HG02938 (cell line): ENCODE measurements at regions not wholly inside any gene's neighbourhood (a gene's known extent, or its start where the extent isn't known, plus 50 kb on each side); places are given as distances from the start of the nearest gene placed in this dataset.

Experiments
- ATAC-seq: cut with Tn5 transposase; IDR thresholded peaks from one replicate; pipeline ENCODE4 v1.9.1; 2021; ENCODE audit warnings: mild to moderate bottlenecking, moderate library complexity; ENCODE audit not compliant: unreplicated experiment

DNA sequence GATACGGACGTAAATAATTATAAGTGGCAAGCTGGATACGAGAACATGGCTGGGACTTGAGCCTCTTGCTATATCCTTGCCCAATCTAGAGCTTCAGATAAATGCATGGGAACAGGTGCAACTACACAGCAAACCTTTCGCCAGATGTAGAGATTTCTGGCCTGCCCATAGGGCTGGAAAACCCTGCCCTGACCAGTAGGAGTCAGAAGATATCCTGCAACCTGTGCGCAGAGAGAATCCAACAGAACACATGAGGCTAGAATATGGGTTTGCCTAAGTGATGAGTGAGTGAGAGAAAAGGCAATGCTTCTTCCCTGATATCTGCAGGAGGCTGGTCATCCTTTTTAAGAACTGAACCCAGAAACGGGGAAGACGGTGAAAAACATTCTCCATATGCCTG lies 805.3 kb upstream of the TENM3 start:
- ATAC-seq = no peak

DNA sequence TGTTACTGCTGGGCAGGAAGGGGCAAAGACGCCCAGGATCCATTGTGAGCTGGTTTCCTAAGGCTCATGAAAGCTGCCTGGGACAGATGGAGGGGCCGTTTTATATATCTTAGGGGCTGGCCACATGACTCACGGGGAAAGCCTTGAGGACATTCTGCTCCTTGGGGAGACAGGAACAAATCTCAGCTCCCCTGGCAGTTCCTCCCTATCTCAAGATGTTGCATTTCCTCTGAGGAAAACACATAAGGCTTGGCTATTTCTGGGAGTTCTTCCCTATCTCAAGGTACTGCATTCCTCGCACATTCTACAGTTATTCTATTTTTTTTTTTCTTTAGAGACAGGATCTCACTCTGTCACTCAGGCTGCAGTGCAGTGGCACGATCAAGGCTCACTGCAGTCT lies 804.6 kb upstream of the TENM3 start:
- no peak for ATAC-seq

DNA sequence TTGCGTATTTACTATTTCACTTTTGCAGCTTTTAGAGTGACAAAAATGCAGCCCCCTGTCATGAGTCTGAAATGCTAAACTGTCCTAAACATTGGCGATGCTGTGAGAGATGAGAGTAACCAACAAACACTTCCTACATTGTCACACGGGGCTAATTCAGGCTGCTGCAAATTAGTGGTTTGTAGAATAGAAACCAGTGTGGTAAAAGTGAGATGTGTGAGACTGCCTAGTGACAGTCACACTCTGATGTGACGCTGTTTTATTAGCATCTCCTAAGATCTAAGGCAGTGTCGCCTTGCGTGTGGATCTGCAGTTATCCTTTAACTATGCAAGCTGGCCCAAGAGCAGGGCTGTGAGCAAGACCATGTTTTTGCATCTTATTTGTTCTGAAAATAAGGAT lies 800.2 kb upstream of the TENM3 start:
- no peak for ATAC-seq

DNA sequence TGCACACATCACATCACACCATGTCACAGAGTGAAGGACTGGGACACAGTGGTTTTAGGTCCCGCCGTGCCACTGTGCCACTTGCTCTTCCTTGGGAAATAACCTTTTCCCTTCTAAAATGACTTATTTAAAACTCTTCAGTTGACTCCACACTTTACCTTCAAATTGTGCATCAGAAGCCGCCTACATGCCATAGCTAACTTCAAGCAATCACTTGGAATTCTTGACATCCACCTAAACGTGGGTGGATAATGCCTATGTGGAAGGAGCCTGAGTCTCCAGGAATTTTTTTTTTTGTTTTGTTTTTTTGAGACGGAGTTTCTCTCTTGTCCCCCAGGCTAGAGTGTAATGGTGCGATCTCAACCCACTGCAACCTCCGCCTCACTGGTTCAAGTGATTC lies 777.4 kb upstream of the TENM3 start:
- no peak for ATAC-seq

DNA sequence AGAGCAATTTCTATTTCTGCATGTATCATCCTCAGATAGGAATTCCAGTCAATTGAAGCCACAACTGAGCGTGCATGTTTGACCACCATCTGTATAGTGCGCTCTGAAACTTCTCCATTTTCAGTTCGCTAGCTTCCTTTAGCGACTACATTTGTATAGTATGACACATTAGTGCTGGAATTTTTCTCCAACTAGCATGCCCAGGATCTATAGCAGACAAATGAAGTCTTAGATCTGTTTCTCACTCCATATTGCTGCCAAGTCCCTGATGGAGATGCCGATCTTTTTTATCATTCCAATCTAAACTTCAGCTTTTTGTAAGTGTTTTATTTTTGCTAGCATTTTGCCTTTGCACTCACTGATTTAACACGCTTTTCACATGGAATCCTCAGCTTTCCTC lies 774.8 kb upstream of the TENM3 start:
- ATAC-seq = no peak

DNA sequence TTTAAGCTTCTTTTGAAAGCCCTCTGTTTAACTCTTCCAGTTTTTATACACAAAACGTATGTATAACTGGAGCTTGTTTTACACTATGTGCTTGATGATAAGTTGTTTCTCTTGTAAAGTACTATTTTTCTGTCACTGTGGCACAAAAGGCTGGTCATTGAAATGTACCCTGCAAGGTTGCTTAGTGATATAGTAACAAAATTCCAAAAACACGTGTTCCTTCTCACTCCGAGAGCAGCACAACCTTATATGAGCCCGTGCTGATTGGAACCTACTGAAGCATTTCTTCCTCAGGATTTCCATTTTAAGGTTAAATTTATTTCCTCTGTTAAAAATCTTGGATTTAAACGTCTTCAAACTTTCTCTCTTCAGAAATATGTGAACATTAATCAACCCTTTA lies 772.9 kb upstream of the TENM3 start:
- no peak for ATAC-seq

DNA sequence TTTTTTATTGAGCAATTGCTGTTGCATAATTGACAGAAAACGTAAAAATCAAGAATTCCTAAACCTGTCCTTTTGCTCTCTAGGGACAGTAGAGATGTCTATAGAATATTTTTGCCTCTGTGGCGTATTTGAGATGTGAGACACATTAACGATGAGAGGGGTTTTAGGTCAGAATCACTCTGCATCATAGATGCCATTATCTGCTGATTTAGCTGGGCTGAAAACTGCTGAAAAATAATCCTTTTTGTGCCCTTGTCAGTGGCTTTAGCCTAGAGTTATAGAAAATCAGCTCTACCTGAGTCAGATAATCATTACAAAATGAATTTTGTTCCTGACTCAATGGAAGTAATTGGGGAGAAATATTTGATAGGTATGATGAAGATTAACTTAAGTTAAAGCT lies 767.8 kb upstream of the TENM3 start:
- no peak for ATAC-seq

DNA sequence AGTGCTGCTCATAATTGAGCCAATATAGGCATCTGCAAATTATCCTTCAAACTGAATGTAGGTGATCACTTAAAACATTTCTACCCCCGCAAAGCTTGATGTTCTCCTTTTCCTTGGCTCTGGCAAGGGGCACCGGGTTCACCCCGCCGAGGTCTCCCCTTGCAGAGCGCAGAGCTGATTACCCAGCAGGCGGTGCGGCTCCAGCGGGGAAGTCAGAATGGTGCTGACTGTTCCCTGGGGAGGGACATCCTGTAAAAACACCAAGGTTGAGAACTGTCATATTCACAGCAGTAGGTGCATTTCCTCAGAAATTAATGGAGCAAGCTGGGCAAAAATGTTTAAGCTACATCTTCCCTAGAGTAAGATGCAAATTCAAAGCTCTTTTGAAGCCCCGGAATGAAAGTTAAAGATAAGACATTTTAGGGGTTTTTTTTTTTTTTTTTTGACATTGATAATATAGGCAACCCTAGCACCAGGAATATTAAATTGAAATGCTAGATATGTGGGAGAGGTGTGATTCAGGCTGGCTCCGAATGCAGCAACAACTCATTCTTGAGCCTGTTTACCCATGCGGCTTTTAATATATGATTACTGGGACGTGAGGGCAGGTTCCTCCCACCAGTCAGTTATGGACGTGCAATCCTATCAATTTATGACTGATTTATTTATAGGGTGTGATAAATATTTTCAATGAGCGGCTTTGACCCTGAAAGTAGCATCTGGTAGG lies 767.3 kb upstream of the TENM3 start:
- ATAC-seq = no peak

DNA sequence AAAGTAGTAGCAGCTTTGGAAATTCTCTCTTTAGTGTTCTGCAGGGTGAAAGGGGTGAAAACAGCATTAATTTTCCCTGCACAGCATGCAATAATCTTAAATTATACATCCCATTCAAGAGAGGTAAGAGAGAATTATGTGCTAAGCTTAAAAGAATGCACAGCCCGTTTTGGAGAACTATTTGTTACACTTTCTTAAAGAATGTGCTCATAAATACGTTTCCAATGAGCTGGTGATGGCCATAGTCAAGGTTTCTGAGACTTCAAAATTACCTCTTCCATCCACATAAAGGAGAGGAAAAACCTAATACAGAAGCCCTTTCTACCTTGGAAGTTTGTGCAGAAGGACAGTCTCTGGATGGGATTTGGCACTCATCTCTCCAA lies 766.7 kb upstream of the TENM3 start:
- no peak for ATAC-seq

DNA sequence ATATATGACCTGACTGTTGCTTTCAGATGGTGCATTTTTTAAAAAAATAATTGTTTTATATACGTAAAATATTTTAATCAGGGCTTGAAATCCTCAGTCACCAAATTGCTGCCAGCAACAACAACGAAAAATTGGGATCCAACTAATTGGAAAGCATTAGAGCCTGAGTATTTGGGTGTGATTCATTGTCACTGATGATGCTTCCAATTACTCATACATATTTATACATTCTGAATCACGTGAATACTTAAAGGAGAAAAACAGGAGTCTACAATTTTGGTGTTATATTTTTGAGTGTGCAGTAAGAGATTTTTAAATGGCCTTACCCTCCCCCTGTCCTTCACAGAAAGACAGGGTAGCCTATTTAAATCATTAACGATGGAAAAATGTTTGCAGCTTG lies 765.6 kb upstream of the TENM3 start:
- ATAC-seq = no peak

DNA sequence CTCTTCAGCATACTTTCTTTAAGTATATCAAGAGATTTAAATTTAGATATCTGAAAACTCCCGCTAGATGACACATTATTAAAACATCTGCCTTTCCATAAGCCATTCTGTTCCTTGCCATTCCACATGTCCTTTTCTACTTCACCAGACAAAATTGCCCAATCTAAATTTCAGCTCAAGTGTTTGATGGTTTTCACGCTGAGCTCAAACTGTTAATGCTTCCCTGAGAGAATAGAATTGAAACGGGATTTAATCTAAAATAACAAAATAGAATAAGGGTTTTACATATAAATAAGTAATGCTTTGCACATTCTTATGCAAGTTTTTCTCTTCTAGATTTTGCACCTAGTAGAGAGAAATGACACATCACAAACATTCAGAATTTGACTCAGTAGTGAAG lies 764.5 kb upstream of the TENM3 start:
- ATAC-seq = no peak

DNA sequence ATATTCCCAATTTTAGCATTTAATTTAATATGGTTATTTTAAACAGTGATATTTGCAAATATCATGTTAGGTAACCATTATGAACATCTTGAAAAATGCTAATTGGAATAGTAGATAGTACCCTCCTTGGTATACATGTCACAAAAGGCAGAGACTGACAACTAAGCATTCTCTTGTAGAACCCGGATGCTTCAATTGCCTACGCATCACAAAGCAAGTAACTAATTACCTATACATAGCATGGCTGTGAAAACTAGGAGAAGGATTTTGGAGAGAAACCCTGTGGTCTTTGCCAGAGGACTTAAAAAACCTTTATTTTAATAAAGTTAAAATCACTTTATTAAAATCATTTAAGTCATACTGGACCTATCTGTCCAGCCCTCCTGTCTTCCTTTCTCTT lies 764.1 kb upstream of the TENM3 start:
- no peak for ATAC-seq

DNA sequence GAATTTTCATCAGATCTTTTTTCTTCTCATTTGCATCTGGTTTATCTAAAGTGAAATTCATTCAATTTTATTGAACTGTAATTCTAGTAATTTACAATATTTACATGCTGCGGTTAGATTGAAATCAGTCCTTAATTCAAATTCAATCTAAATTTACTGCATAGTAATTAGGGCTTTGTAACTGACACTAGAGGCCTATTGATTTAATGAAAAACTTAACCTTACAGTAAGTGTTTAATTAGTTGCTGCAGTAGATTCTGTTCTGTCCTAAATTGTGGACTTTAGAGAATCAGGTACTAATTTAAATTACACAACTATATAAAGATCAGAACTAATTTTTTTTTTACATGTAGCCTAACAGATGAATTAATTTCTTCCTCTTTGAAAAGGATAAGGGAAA lies 758.8 kb upstream of the TENM3 start:
- no peak for ATAC-seq

DNA sequence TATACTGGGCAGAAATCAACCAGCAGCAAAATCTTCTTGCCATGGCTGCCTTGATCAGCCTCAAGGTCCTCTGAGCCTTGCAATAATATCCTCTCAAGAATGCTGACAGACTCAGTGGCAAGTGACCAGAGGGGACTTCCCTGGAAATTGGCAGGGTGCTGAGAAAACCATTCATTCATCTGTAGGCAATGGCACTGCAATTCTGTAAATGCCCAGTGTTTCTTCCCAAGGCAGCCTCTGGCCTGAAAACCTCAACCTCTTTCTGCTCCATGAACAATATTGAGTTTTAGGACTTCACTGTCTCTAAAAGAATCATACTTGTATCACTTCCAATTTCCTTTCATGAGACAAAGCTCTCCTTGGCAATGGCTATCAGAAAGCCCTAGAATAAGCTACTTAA lies 754.3 kb upstream of the TENM3 start:
- no peak for ATAC-seq

DNA sequence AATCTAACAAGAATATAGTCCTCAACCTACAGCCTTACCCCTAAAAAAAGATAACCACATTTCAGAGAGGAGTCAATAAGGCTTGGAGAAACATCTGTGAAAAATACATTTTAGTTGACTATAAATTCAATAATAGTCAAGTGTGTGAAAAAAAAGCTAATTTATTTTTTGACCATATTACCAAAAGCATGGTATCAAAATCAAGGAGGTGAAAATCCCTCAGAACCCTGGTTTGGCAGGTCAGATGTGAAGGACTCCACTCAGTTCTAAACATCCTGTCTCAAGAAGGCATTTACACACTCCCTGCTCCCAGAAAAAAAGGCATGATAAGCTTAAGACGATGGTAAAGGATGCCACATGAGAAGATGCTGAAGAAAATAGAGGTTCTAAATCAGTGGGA lies 745.1 kb upstream of the TENM3 start:
- ATAC-seq = no peak

DNA sequence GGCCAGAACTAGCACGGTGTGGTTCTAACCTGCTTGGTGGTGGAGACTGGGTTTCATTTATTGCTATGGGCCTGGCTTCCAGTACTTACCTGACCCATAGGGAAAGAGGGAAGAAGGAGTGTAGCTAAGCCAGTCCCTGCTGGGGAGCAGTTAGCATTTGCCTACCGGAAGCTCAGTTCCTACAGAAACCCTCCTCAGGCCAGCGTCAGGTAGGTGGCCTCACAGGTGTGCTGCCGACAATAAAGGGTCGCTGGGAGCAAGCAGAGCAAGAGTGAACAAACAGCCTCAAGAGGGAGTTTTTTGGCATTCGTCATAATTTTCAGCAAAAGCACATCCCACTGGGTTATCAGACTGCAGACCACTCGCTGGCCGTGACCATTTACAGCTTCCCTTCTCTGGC lies 740.6 kb upstream of the TENM3 start:
- ATAC-seq = no peak

DNA sequence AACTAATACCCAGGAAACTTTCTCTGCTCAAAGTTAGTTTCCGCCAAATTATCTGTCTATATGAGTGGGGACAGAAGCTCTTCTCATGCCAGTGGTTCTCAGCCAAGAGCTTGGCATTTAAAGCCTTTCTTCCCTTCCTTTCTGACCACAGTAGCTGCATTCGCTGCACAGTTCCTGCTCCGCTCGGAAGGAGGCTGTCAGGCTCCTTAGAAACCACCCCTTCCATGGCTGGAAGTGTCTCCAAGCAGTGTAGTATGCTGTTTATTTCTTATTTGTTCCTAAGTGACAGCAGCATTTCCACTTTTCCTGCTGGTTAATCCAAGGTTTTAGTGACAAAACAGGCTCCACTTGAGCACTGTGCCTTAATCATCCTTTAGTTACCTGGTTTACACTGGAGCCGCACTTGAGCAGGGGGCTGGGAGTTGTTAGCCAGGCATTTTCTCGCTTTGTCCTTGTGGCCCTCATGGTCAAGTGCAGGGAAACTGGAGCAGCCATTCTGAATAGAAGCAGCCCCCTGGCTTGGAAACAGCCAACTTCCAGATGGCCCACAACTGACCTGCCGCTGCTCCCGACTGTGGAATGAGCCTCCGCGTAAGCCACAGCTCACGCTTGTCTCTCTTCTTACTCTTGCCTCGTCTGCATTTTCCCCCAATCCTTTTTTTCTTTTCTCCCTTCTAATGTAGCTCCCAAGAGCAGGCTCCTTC lies 739.4 kb upstream of the TENM3 start:
- no peak for ATAC-seq

DNA sequence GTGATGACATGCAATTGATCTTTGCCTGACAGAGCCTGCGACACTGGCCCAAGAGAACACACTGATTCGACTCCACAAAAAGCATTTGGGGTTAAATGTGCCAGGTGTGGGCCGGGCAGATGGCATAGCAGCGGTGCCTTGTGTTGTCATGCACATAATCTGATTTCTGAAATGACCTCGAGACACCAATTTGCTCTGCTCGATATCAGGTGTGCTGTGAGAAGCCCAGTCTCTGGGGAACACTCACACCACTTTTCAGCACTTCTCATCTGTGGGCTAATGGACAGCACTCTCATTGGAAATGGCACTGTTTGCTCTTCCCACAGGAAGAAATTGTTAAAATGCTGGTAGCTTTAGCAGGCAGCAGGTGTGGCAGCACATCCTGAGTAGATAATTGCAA lies 738.3 kb upstream of the TENM3 start:
- no peak for ATAC-seq

DNA sequence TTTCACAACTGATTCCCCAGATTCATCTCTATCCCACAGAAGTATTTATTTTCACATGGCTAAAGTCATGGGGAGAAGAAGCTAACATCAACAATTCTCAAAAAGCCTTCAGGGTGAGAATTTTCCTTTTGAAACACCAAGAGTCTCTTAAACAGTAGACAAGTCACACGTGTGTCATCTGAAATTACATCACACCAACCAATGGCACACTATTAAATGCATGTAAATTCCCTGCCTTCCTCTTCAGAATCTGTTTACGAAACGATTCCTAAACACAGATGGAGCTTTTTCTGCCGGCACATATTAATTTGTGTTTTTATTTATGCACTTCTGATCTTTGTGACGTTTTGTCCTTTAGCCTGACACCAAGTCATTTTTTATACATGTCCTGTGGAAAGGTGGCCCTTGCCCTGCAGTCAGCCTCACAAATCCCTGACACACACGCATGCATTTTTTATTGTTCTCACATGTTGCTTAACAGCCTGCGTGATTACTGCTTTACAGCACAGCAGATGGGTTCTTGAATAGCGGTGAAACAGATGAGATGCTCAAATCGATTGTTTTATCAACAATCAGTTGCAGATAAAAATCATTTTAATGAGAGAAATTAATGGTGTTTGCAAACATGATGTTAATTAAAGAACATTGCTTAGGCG lies 735.9 kb upstream of the TENM3 start:
- no peak for ATAC-seq

DNA sequence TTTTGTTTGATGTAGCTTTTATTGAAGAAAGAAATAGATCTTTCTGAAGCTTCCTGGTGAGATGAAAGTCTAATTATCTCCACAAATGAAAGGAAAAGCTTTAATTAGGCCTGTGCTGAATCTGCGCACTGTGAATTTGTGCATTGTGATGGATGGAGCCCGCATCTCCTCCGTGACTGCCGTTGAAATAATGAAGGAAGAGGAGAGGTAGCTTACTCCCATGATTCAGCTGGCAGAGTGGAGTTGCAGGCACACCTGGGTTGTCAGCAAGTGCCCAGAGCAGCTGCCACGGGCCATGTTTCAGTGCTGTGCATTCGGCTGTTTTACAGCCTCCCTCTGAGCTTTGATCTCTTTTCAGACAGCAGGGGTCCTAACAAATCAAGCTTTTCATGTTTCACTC lies 735.3 kb upstream of the TENM3 start:
- ATAC-seq = no peak

DNA sequence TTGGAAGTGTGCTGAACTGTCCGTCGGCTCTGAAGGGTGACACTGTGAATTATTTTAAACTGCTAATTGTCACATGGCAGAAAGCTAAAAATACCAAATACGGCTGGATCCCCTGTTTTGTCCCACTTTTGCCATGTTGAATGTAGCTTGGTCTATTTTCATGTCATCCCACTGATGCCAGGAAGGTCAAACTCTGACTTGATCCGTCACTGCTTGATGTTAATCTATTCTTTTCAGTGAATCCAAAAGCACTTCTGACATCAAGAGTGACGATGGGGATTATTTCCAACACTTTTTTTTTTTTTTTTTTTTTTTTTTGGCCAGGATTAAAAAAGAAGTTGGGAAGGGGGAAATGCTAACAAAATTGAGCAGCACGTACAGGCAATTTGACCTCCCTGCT lies 734.6 kb upstream of the TENM3 start:
- no peak for ATAC-seq

DNA sequence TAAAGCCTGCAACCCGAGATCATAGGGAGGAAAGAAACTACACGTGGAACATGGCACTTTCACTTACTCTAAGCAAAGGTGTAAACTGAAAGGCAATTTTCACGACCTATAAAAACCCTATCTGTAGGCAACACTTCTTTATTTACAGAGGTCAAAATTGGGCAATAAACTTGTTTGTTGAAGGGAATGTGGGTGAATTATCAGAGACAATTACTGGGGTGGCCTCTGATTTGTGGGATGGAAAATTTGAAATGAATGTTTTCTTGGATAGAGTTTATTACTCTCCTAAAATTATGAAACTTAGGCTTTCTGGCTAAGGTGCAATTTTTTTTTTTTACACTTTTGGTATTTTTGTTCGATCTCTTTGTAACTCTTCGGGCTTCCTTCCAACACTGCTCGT lies 734.1 kb upstream of the TENM3 start:
- no peak for ATAC-seq
